Nephron progenitor cell (in vitro differentiated cells): ENCODE measurements at regions not wholly inside any gene's neighbourhood (a gene's known extent, or its start where the extent isn't known, plus 50 kb on each side); places are given as distances from the start of the nearest gene placed in this dataset.

Experiments used
- DNase-seq: peaks from one replicate; pipeline ENCODE4 v3.0.0; 2021
- H3K27ac Mint-ChIP-seq: 2 replicates; pipeline ENCODE4 v1.8.0; 2021; ENCODE audit warnings: mild to moderate bottlenecking, moderate library complexity, mixed read lengths
- H3K27me3 Mint-ChIP-seq: 2 replicates; pipeline ENCODE4 v1.8.0; 2021; ENCODE audit warnings: mild to moderate bottlenecking, low read depth, mixed read lengths; ENCODE audit not compliant: poor library complexity
- H3K36me3 Mint-ChIP-seq: 2 replicates; pipeline ENCODE4 v1.8.0; 2021; ENCODE audit warnings: low read depth, mixed read lengths
- H3K4me1 Mint-ChIP-seq: 2 replicates; pipeline ENCODE4 v1.8.0; 2021; ENCODE audit warnings: mixed read lengths
- H3K4me3 Mint-ChIP-seq: 2 replicates; pipeline ENCODE4 v1.8.0; 2021; ENCODE audit warnings: mild to moderate bottlenecking, moderate library complexity, mixed read lengths
- H3K9me3 Mint-ChIP-seq: 2 replicates; pipeline ENCODE4 v1.8.0; 2021; ENCODE audit warnings: mild to moderate bottlenecking, moderate library complexity, mixed read lengths
- CTCF ChIP-seq: fragments of 200-600 bp; sonication (generic); IDR thresholded peaks from 2 replicates; pipeline ENCODE4 v1.5.0; 2021; ENCODE audit warnings: antibody characterized with exemption

GRCh38 chr6:170080828-170081371, 210.0 kb downstream of the DLL1 start:
- Mint-ChIP-seq H3K4me1 (peaks cover 45% of the 10 kb centered on the region), H3K4me3 (no peak overlapping the region), H3K9me3 (peaks cover 19% of the 10 kb centered on the region), H3K27ac (no peak overlapping the region), H3K36me3 (peaks cover 5% of the 10 kb centered on the region), H3K27me3 (peaks cover 7% of the 10 kb centered on the region)
- no peak for TF ChIP-seq CTCF
- DNase-seq, result peak; percentile 33

GRCh38 chr6:170080169-170080827, 210.6 kb downstream of the DLL1 start:
- H3K27me3 Mint-ChIP-seq, result peaks cover 7% of the 10 kb centered on the region
- no peak overlapping the region for H3K27ac Mint-ChIP-seq
- H3K9me3 Mint-ChIP-seq, result peaks cover 19% of the 10 kb centered on the region
- H3K4me3 Mint-ChIP-seq, result no peak overlapping the region
- no peak for TF ChIP-seq CTCF
- peaks cover 45% of the 10 kb centered on the region for H3K4me1 Mint-ChIP-seq
- peaks cover 5% of the 10 kb centered on the region for H3K36me3 Mint-ChIP-seq
- DNase-seq, result no peak

GRCh38 chr6:170076466-170077165, 214.3 kb downstream of the DLL1 start:
- H3K4me1 Mint-ChIP-seq, result peaks cover 48% of the 10 kb centered on the region
- H3K27ac Mint-ChIP-seq, result no peak overlapping the region
- DNase-seq, result no peak
- no peak for TF ChIP-seq CTCF
- H3K9me3 Mint-ChIP-seq, result peaks cover 31% of the 10 kb centered on the region
- H3K36me3 Mint-ChIP-seq, result peaks cover 5% of the 10 kb centered on the region
- H3K4me3 Mint-ChIP-seq, result no peak overlapping the region
- H3K27me3 Mint-ChIP-seq, result no peaks in the 10 kb centered on the region

- no peak for TF ChIP-seq CTCF
- Mint-ChIP-seq H3K27me3 (no peaks in the 10 kb centered on the region), H3K4me1 (peaks cover 43% of the 10 kb centered on the region), H3K27ac (peak overlapping the region; percentile 91), H3K4me3 (no peak overlapping the region), H3K36me3 (peaks cover 5% of the 10 kb centered on the region), H3K9me3 (peaks cover 37% of the 10 kb centered on the region)
- no peak for DNase-seq
Measured at GRCh38 chr6:170075659-170076223, 215.1 kb downstream of the DLL1 start.

- H3K27me3 Mint-ChIP-seq, result no peaks in the 10 kb centered on the region
- peaks cover 10% of the 10 kb centered on the region for H3K36me3 Mint-ChIP-seq
- no peak for TF ChIP-seq CTCF
Measured at GRCh38 chr6:170074907-170075306, 216.0 kb downstream of the DLL1 start.

More at GRCh38 chr6:170074907-170075306, 216.0 kb downstream of the DLL1 start:
- H3K4me1 Mint-ChIP-seq, result peaks cover 35% of the 10 kb centered on the region
- no peak overlapping the region for H3K4me3 Mint-ChIP-seq
- H3K27ac Mint-ChIP-seq, result no peak overlapping the region
- peaks cover 40% of the 10 kb centered on the region for H3K9me3 Mint-ChIP-seq
- DNase-seq, result no peak
